NCI-H774 (cell line): ENCODE measurements at regions not wholly inside any gene's neighbourhood (a gene's known extent, or its start where the extent isn't known, plus 50 kb on each side); places are given as distances from the start of the nearest gene placed in this dataset.
"Not testable (repeated sequence)": the region's sequence is repeated elsewhere in the genome, so short reads cannot be mapped to it uniquely, and the experiment has no call there.

Source experiments
- DNase-seq: peaks from one replicate; lab custom pipeline; 2025; lab: John Stamatoyannopoulos, UW

DNA sequence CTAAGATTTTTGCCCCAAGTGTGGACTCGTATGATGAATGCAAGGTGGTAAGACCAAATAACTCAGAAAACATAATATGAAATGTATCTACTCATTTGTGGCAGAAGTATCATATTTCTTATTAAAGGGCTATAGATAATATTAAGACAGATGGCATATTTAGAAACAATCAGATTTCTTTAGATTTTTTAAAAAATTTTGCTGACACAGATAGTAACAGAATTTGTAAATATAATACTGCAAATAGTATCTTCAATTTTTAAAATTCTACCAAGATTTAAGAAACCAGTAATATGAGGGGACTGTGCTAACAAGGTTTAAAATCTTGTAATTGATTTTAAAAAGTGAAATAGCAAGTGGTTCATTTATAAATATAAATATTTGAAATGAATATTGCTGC is 1064.1 kb downstream of the DIPK2A start:
- no peak for DNase-seq

DNA sequence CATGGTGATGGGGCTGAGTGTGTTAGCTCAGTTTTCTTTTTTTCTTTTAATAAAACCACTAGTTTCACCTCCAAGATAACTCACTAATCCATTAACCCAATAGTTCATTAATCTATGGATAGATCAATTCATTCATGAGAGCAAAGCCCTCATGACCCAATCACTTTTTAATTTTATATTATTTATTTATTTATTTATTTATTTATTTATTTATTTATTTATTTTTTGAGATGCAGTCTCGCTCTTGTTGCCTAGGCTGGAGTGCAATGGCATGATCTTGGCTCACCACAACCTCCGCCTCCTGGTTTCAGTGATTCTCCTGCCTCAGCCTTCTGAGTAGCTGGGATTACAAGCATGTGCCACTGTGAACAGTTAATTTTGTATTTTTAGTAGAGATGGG is 1082.4 kb downstream of the DIPK2A start:
- DNase-seq, result not testable (repeated sequence)

DNA sequence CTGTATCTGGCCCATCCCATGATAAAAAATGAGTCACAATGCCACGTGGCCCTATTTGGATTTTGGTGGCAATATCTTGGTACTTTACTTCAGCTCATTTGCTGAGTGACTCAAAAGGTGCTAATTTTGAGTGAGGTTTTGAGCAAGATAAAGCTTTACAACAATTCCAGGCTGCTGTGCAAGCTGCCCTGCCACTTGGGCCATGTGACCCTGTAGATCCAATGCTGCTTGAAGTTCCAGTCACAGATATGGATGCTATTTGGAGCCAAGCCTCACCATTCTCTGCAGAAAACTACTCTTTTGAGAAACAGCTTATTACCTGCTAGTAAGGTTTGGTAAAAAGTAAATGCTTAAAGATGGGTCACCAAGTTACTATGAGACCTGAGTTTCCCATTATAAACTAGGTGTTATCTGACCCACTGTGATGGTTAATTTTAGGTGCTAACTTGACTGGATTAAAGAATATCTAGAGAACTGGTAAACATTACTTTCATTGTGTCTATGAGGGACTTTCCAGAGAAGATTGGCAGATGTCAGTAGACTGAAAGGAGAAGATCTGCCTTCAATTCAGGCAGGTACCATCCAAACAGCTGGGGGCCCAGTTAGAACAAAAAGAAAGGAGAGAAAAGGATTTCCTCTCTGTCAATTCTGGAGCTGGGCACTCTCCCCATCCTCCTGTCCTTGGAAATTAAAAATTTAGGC is 1083.9 kb downstream of the DIPK2A start:
- no peak for DNase-seq

DNA sequence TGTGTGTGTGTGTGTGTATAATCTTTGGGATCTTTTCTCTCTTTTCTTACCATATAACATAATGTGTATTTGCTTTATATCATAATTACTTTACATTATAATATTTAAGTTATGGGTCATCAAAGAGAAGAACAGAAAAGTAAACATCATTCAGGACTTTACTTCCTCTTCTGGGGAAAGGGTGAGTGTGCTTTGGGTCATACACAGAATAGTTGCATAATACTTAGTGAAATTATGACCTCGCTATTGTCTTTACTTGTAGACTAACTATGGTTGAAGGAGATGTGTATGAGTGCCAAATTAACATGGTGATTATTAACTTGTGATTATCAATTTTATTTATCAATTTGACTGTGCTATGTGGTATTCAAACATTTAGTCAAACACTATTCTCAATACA is 1086.9 kb downstream of the DIPK2A start:
- DNase-seq, result no peak

DNA sequence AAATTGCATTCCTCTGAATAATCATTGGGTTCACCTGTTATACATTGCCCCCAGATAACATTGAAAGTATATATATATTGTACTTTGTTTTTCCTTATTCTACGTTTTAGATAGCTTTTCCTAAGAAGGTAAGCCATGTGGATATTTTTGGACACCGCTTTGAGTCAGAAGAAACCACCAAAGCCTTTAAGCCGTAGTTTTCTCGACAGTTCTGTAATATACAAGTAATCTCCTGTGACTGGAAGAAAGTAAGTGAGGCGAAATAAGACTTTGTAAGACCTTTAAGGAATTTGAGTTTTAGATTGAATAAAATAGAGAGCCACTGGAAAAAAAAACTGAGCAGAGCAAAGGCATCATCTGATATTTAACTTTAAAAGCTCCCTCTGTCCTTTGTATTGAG is 1092.0 kb downstream of the DIPK2A start:
- no peak for DNase-seq

DNA sequence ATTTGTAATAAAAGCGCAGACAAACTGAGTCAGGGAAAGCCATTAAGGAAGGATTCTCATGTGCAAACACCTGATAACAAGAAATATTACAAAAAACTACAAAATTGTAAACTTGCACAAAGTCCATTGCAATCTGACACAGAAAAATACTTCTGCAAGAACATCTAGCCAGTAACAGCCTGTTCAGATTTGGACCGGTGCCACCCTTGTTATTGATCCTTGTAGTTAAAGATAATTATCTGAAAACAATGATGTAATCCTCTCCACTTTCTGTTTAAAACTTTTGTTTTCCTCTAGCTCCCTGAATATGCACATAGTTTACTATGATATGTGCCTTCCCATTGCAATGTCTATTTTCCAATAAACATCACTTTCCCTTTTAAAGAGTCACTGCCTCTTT is 1090.2 kb downstream of the PLOD2 start:
- DNase-seq, result no peak

DNA sequence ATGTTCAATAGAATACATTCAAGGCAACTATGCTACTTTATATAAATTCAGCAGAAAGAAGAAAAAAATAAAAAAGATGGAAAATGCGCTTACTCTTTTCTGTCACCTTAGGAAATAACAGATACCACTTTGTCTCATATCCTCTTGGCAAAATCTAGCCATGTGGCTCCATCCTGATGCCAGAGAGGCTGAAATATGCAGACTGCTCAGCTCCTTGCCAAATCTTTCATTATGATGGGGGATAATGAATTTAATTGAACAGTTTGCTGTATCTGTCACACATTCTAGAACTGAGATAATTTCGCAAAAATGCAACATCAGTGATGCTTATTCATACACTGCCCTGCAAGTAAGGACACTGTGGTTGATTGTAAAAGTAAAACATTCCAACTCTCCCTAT is 1081.5 kb downstream of the PLOD2 start:
- DNase-seq, result no peak

DNA sequence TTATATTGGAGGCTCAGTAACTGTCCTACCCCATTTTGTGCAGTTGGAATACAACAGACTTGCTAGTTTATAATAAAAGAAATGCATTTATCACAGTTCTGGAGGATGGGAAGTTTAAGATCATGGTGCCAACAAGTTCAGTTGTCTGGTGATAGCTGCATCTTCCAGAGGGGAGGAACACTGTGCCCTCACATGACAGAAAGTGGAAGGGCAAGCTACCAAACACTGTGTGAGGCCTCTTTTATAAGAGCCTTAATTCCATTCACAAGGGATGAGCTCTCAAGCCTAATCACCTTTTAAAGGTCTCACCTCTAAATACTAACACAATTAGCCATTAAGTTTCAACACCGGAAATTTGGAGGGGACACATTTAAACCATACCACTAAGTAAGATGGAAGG is 1073.9 kb downstream of the PLOD2 start:
- DNase-seq, result no peak

DNA sequence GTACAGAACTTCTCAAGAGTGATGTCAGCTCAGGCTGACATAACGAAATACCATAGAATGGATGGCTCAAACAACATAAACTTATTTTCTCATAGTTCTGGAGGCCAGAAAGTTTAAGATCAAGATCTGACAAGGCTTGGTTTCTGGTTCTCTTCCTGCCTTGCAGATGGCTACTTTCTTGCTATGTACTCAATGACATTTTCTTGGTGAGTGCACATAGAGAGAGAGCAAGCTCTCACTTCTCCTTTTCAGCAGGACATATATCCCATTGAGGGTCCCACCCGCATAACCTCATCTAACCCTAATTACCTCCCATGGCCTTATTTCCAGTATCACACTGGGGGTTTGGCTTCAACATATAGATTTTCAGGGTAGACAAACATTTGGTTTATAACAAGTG is 1072.1 kb downstream of the PLOD2 start:
- DNase-seq, result no peak

DNA sequence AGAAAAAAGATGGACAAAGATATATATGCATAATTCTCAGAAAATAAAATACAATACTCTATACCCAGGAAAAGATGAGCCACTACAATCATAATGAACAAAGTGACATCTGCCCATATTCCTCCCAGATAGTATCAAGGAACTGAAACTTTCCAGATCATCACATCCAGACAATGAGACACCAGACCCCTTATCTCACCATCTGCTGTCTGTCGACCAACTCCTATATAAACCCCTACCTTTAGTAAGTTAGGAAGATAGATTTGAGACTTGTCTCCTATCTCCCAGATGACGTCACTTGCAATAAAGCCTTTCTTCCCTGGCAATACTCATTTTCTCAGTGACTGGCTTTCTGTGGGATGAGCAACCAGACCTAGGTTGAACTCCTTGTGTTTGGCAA is 1071.6 kb downstream of the PLOD2 start:
- no peak for DNase-seq

DNA sequence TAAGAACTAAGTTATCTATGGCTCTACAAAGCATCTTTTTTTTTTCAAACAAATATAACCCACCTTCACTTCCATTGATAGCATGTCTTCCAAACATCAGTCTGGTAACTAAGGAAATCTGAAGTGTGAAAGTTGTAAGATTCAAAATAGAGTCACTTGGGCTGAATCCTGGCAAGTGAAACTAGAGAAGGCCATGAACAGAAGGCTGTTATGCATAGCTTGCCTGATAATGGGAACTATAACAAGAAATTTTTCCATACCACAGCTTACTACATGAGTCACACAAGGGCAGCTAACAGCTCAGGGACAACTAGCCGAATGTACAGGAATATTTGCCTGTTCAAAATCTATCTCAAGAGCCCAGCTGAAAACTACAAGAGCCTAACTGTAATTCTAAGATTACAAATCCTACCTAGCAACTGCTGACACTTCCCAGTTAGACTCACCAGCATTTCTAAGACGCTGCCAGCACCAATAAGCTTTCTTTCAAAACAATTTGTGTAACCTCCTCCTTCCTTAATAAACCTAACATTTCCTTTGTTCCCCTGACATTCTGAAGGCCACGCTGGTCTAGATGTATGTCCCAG is 1066.5 kb downstream of the PLOD2 start:
- DNase-seq, result no peak

DNA sequence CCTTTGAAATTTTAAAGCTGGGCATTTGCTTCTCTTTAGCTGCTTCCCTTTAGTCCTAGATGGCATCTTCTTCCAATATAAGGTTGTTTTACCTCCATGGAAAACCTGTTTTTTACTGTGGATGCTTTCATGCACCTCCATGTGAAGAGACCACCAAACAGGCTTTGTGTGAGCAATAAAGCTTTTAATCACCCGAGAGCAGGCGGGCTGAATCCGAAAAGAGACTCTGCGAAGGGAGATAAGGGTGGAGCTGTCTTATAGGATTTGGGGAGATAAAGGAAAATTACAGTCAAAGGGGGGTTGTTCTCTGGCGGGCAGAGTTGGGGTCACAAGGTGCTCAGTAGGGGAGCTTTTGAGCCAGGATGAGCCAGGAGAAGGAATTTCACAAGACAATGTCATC is 1049.8 kb downstream of the PLOD2 start:
- not testable (repeated sequence) for DNase-seq

DNA sequence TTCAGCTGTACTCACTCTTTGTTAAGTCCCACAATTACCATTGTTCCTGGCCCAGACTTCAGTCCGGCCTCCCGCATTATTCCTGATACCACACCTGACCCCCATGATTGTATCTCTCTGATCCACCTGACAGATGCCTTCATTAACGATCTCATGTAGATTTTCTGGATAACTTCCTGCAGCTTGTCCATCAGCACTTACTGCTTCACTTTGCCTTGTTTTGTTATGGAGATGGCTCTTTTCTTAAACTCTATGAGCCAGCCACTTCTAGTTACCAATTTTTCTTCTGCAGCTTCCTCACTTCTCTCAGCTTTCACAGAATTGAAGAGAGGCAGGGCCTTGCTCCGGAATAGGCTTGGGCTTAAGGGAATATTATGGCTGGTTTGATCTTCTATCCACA is 1044.2 kb downstream of the PLOD2 start:
- no peak for DNase-seq

DNA sequence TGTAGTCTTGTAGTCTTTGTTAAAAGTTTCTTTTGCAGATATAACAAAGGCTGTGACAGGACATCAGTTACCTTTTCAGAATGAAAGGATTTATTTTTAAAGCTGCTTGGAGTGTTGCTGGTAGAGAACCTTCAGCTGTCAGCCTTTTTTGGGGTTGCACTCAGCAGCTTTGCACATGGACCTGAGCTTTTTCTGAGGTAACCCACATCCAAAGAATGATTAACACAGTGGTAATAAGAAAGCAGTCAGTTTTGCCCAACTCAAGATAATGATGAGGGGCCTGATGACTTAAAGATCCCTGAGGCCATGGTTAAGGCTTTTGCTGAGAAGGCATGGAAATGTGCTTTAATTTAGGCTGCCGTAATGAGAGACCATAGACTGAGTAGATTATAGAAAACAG is 1042.7 kb downstream of the PLOD2 start:
- no peak for DNase-seq

DNA sequence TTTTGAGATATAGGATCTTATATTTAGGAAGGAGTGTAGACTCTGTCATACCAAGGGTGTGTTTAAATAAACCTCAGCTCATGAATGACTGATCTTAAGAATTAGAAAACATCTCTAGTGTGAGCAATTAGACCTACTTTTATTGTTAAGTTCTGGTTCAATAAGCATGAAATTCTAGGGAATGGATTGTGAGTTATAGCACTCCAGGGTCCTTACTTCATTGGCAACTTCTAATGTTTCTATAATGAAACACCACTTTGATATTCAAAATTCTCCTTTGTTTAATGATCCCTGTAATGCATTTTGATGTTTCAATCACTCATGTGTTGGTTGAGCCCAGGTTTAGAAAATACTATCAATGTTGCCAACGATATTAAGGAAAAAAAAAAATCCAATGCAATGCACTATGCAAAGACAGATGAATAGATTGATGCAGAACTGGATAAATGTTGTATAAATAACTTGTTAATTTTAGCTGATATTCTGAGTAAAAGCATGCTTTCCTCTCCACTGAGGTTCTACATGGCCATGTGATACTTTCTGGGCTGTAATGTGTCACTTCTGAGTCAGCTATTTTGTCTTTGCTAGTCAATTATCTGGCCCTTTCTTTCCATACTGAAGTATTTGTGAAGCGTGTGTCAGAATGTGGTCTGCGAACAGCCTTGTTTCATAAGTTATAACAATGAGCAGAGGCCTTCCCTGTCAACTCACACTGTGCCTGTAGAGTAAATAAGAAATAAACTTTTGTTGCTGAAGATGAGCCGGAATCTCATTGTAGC is 1035.9 kb downstream of the PLOD2 start:
- no peak for DNase-seq

DNA sequence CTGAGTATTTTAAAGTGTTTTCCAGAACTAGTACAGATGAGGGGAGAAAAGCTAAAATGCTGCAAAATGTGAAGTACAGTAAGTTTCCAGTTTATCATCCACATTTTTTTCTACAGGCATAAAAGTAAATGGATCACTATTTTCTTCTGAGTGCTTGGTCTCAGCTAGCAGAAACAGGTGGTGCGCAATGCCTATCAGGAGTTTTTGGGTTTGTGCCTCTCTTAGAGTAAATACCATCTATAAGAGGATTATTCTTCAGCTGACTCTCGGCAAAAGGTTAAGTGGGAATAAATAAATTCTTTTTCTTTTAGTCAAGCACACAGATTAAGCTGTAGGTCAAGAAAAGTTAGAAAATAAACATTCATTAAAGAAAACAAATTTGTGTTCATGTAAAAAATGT is 1027.7 kb downstream of the PLOD2 start:
- no peak for DNase-seq

DNA sequence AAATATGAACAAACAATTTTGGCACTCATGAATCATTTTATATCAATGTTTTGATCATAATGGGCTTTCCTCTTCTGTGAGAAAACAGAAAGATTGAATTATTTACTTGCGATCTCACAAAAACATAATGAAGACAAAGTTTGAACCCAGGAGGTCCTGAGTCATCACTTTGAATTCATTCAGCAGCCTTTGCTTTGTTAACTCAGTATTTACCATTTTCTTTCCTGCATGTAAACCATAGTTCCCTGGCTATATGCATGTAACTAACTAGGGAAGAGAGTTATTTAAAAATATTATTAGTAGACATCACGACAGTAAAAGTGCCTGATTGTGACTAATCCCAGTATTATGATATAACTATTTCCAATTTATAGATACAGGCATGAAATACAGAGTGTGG is 1026.2 kb downstream of the PLOD2 start:
- no peak for DNase-seq

DNA sequence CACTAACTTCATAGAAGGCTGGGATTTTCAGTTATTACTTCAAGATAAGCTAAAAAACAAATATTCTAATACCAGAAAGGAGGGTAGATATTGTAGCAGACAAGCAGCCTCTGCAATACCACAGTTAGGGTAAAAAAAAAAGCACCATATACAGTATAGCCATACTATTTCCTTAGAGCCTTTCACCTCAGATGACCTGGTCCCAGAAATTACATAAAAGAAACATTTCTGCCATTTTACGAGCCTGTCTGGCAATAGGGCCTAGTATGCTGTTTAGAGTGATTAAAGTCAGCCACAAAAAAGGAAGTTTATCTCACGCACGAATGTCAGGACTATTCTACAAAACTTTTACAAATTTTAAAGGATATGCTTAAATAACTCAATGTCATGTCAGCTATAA is 1016.6 kb downstream of the PLOD2 start:
- DNase-seq, result no peak

DNA sequence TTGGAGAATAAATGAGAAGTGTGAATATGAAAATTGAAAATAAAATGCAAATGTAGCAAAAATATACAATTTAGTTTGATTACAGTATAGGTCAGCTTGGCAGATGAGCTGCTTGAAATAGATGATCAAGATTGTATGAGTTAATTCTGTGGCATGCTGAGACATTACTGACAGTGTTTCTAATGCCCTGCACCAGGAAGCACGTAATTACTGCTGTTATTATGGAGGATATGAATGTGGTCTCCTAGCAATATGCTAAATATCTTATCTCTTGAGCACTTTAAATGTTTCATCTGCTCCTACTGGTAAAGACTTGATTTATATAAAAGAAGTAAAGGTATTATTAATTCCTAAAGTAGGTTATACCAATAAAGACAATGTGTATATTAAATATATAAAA is 1015.5 kb downstream of the PLOD2 start:
- DNase-seq, result no peak

DNA sequence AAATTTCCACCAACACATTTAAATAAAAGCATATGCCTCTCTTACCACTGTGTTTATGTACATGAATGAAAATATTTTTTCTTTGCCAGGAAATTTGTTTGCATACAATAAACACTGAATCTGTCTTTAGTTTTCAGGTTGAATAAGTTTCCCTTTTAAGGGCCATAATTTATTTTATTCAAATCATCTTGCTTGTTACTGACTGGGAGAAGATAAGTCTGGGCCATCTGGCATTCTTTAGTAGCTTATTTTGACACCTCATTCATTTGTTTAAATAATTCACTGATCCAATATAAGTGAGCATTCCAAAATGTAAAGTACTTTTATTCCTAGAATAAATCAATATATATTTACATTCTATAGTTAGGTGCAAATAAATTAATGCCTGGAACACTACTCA is 1001.3 kb downstream of the PLOD2 start:
- no peak for DNase-seq

DNA sequence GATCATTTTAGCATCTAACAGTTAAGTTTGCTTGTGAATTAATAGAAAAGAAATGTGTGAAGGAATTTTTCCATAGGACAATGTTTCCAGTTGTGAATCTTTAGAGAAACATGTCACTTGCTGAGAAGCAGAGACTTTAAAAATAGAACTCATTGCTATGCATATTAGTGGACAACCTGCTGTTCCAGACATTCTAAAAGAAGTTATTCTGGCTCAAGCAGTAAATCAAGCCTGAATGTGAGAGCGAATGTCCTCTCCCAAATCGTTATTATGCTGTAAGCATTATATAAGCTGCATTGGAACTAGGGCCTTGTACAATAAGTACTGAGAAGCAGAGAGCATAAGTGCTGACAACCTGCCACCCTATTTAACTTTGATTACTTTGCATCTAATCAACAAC is 990.9 kb downstream of the PLOD2 start:
- DNase-seq, result no peak

DNA sequence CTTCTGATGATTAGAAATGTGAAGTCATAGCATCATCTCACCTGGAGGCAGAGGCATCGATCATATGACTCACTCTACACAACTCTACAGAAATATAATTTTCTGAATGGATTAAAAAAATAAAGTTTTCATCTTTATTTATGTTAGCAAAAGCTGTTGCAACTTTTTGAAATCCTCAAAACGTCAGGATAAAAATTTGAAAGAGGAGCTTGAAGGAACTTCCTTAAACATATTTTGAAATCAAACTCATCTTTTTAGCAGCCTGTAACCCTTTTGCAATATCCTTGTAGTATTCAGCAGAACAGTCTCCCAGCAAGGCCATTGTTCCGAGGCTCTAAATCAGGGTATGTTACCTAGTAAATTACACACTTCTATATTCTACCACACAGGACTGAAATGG is 985.4 kb downstream of the PLOD2 start:
- DNase-seq, result no peak

DNA sequence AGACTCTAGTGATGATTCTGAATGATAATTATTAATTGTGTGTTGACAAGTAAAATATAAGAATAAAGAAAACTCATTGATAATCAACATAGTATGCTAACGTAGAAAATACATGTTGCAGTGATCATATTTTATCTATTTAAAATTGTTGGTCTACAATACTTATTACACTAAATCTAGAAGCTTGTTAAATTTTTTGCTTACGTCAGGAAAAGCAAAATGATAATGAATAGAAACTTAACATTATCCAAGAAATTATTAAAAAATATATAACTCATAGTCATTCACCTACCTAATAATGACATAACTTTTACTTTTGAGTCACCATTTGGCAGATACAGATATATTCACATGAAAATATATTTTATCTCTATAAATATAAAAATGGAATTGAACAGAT is 984.1 kb downstream of the PLOD2 start:
- no peak for DNase-seq

DNA sequence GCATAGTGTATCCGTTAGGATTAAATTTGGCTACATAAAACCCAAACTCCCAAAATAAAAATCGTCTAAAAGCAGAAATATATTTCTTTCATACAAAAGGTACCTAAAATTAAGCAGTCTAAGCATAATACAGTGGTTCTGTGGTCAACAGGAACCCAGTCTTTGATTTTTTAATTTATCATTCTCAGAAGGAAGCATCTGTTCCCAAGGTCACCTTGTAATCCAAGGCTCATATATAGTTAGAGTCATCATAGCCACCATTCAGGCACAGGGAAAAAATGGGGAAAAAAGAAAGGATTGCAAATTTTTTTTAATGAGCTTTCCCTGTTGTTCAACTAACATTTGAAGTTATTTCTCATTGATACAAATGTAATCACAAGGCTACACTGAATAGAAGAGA is 983.2 kb downstream of the PLOD2 start:
- DNase-seq, result no peak
